ENCODE measurements at regions not wholly inside any gene's neighbourhood (a gene's known extent, or its start where the extent isn't known, plus 50 kb on each side); places are given as distances from the start of the nearest gene placed in this dataset.

DNA sequence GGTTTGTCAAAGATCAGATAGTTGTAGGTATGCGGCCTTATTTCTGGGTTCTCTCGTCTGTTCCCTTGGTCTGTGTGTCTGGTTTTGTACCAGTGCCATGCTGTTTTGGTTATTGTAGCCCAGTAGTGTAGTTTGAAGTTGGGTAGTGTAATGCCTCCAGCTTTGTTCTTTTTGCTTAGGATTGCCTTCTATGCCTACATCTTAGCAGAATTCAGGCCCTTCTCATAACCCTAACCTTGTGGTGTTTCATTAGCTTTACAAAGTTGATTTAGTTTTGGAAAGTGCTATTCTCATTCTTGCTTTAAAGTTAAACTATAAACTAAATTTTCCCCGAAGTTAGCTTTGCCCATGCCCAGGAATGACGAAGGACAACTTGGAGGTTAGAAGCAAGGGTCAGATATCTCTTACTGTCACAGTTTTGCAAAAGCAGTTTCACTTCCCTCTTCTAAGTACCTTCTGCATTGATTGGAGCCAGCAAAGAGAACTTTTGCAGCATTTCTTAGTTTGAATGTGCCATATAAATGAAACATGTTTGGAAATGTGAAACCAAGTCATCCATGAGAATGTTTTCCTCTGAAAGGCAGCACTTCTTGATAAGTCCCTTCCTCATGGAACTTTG lies 274.3 kb upstream of the DMRT1 start:
- dilution Hi-C loops (cut with MboI; ENCODE audit: extremely low pct_ligation_motif_present, low sequenced_read_pairs) (no loop called here), intact Hi-C loops (cut with micrococcal nuclease) (no loop called here)
- no peak for TF ChIP-seq GATA2 (IDR thresholded peaks at IDR 0.05; ENCODE audit: insufficient read depth, insufficient read length, low read depth, low read length)
- TF ChIP-seq, protein P1, sequence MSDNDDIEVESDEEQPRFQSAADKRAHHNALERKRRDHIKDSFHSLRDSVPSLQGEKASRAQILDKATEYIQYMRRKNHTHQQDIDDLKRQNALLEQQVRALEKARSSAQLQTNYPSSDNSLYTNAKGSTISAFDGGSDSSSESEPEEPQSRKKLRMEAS (IDR thresholded peaks at IDR 0.05; ENCODE audit: insufficient read depth, insufficient read length): no peak
- TF ChIP-seq, protein P2, sequence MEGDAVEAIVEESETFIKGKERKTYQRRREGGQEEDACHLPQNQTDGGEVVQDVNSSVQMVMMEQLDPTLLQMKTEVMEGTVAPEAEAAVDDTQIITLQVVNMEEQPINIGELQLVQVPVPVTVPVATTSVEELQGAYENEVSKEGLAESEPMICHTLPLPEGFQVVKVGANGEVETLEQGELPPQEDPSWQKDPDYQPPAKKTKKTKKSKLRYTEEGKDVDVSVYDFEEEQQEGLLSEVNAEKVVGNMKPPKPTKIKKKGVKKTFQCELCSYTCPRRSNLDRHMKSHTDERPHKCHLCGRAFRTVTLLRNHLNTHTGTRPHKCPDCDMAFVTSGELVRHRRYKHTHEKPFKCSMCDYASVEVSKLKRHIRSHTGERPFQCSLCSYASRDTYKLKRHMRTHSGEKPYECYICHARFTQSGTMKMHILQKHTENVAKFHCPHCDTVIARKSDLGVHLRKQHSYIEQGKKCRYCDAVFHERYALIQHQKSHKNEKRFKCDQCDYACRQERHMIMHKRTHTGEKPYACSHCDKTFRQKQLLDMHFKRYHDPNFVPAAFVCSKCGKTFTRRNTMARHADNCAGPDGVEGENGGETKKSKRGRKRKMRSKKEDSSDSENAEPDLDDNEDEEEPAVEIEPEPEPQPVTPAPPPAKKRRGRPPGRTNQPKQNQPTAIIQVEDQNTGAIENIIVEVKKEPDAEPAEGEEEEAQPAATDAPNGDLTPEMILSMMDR (IDR thresholded peaks at IDR 0.05; ENCODE audit: extremely low read depth in 1 of 2, insufficient read depth in 1 of 2, low read depth in 1 of 2, low read length in 2 of 2): no peak
- no peak for TF ChIP-seq JUN (IDR thresholded peaks at IDR 0.05; ENCODE audit: borderline replicate concordance, insufficient read depth, insufficient read length, low read depth)
- TF ChIP-seq POLR2AphosphoS5 (IDR thresholded peaks at IDR 0.05; ENCODE audit: insufficient read depth, low read depth, low read length): no peak
- no peak for TF ChIP-seq POLR2A (IDR thresholded peaks at IDR 0.05; ENCODE audit: low read depth, low read length)
- no peak for TF ChIP-seq FOS (IDR thresholded peaks at IDR 0.05; ENCODE audit: borderline replicate concordance, insufficient read depth, low read length)
- TF ChIP-seq EZH2 (IDR thresholded peaks at IDR 0.05; ENCODE audit: borderline replicate concordance, low read depth, low read length, severe bottlenecking): no peak
- no peak for TF ChIP-seq MYC (IDR thresholded peaks at IDR 0.05; ENCODE audit: low read depth, low read length)
- Histone ChIP-seq H3K79me2 (ENCODE audit: control insufficient read depth, insufficient read depth, low read length) (no peaks in the 10 kb centered on the region), H4K20me1 (replicated peaks; ENCODE audit: control insufficient read depth, extremely low read depth, insufficient read depth, low read length) (no peaks in the 10 kb centered on the region), H3K4me3 (replicated peaks in 1 of 3; ENCODE audit: insufficient read depth in 1 of 3, low read depth in 1 of 3, low read length in 3 of 3) (no peak overlapping the region), H2AFZ (ENCODE audit: low read depth, low read length) (no peak overlapping the region), H3K9ac (replicated peaks; ENCODE audit: extremely low read depth, insufficient read depth, low read length) (no peak overlapping the region), H3K36me3 (ENCODE audit: control insufficient read depth in 2 of 2, extremely low read depth in 1 of 2, insufficient read depth in 2 of 2, low read length in 2 of 2) (no peaks in the 10 kb centered on the region), H3K9me1 (replicated peaks; ENCODE audit: control insufficient read depth, extremely low read depth, insufficient read depth, low read length) (no peaks in the 10 kb centered on the region), H3K27me3 (ENCODE audit: control insufficient read depth in 2 of 2, insufficient read depth in 2 of 2, low read length in 2 of 2) (peaks cover 0 to 4% of the 10 kb centered on the region in 2 experiments), H3K4me2 (ENCODE audit: insufficient read depth, low read length) (no peak overlapping the region), H3K4me1 (ENCODE audit: control insufficient read depth, extremely low read depth, insufficient read depth, low read length) (no peaks in the 10 kb centered on the region), H3K9me3 (replicated peaks; ENCODE audit: control insufficient read depth, insufficient read depth, low read length) (no peaks in the 10 kb centered on the region), H3K27ac (ENCODE audit: insufficient read depth, low read depth, low read length) (no peak overlapping the region)
- CTCF ChIA-PET: no interaction called here
- POLR2A ChIA-PET: no interaction called here
- BruUV-seq (replicated peaks): no TSS peak
- FAIRE-seq (no peak), DNase-seq (ENCODE audit: low read depth, low spot score) (no peak)

Measured in endothelial cell of umbilical vein (primary cell).